Type B pancreatic cell (in vitro differentiated cells): ENCODE measurements at regions not wholly inside any gene's neighbourhood (a gene's known extent, or its start where the extent isn't known, plus 50 kb on each side); places are given as distances from the start of the nearest gene placed in this dataset.

Experiments
- DNase-seq: peaks from one replicate; pipeline ENCODE4 v3.0.0; 2021; ENCODE audit warnings: mixed read lengths; ENCODE audit not compliant: unreplicated experiment; ENCODE audit errors: extremely low spot score
- H3K27ac Mint-ChIP-seq: 2 replicates; pipeline ENCODE4 v1.8.0; 2021; ENCODE audit warnings: mild to moderate bottlenecking, mixed read lengths
- H3K27me3 Mint-ChIP-seq: 2 replicates; pipeline ENCODE4 v1.8.0; 2021; ENCODE audit warnings: mixed read lengths
- H3K36me3 Mint-ChIP-seq: 2 replicates; pipeline ENCODE4 v1.8.0; 2021; ENCODE audit warnings: mixed read lengths
- H3K4me1 Mint-ChIP-seq: one replicate; pipeline ENCODE4 v1.8.0; 2021; ENCODE audit warnings: mixed read lengths; ENCODE audit not compliant: unreplicated experiment
- H3K4me3 Mint-ChIP-seq: 2 replicates; pipeline ENCODE4 v1.8.0; 2021; ENCODE audit warnings: mild to moderate bottlenecking, mixed read lengths
- H3K9me3 Mint-ChIP-seq: 2 replicates; pipeline ENCODE4 v1.8.0; 2021; ENCODE audit warnings: mixed read lengths
- TF ChIP-seq, protein P1 (sequence below): fragments of 200-600 bp; sonication (generic); conservative IDR thresholded peaks from 2 replicates; pipeline ENCODE4 v1.5.0; 2021; ENCODE audit warnings: antibody characterized with exemption, mild to moderate bottlenecking

DNA sequence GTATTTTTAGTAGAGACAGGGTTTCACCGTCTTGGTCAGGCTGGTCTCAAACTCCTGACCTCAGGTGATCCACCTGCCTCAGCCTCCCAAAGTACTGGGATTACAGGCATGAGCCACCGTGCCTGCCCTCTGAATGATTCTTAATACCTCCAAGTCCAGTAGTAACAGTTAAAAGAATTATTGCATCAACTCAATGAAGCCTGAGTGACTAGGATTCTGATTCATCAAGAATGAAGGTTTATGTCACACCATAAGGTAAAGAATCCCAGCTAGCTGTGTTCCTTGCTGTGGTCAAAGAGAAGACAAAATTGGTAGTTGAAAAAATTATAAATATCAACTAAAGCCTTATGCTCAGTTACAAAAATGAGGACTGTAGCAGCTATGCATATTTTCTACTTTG is 81.2 kb upstream of the ABCC4 start:
- TF ChIP-seq, protein P1, sequence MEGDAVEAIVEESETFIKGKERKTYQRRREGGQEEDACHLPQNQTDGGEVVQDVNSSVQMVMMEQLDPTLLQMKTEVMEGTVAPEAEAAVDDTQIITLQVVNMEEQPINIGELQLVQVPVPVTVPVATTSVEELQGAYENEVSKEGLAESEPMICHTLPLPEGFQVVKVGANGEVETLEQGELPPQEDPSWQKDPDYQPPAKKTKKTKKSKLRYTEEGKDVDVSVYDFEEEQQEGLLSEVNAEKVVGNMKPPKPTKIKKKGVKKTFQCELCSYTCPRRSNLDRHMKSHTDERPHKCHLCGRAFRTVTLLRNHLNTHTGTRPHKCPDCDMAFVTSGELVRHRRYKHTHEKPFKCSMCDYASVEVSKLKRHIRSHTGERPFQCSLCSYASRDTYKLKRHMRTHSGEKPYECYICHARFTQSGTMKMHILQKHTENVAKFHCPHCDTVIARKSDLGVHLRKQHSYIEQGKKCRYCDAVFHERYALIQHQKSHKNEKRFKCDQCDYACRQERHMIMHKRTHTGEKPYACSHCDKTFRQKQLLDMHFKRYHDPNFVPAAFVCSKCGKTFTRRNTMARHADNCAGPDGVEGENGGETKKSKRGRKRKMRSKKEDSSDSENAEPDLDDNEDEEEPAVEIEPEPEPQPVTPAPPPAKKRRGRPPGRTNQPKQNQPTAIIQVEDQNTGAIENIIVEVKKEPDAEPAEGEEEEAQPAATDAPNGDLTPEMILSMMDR: no peak
- Mint-ChIP-seq H3K4me3 (no peak overlapping the region), H3K9me3 (no peaks in the 10 kb centered on the region), H3K36me3 (no peaks in the 10 kb centered on the region), H3K4me1 (peaks cover 6% of the 10 kb centered on the region), H3K27me3 (no peaks in the 10 kb centered on the region), H3K27ac (no peak overlapping the region)
- no peak for DNase-seq

DNA sequence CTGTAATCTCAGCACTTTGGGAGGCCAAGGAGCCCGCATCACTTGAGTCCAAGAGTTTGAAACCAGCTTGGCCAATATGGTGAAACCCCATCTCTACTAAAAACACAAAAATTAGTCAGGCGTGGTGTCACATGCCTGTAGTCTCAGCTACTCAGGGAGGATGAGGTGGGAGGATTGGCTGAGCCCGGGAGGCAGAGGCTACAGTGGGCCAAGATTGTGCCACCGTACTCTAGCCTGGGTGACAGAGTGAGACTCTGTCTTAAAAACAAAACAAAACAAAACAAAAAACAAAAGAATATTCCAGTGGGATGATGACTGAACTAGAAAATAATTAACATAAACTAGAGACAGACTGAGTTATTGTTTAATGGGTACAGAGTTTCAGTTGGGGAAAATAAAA is 81.7 kb upstream of the ABCC4 start:
- H3K4me1 Mint-ChIP-seq: peaks cover 6% of the 10 kb centered on the region
- H3K27me3 Mint-ChIP-seq: no peaks in the 10 kb centered on the region
- no peaks in the 10 kb centered on the region for H3K36me3 Mint-ChIP-seq
- H3K9me3 Mint-ChIP-seq: no peaks in the 10 kb centered on the region
- TF ChIP-seq, protein P1: no peak
- DNase-seq: no peak
- H3K4me3 Mint-ChIP-seq: no peak overlapping the region
- no peak overlapping the region for H3K27ac Mint-ChIP-seq

DNA sequence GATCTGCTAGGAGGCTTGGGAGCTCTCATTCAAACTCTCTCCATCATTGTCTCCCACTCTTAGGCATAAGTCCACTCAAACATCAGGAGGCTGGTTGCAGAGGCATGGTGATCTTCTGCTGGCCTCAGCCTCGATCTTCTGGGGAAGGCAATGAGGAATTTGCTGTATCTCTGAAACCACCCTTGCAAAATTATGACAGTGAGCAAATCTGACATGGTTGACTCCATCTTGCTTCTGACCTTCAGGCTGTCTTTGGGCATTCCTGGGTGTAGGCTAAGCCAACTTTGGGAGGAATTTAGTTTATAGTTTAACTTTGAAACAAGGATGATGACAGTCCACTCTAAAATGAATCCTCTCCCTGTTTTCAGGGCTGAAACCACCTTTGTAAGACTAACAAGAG is 84.1 kb upstream of the ABCC4 start:
- Mint-ChIP-seq H3K27ac (no peak overlapping the region), H3K4me1 (peaks cover 5% of the 10 kb centered on the region)

DNA sequence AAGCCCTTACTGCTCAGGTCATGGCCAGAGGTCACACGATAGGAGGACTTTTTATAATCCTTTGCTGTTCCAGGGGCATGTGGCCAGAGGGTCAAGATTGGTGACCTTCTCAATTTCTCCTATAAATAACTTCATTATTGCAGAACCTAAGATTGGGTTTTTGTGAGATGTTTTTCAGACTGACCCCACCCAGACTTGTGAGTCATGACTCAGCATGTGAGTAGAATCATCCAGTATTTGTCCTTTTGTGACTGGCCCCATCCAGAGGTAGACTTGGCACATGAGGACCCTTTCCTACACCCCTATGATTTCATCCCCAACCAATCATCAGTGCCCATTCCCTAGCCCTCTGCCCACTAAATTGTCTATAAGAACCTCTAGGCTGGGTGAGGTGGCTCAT is 84.5 kb upstream of the ABCC4 start:
- H3K27ac Mint-ChIP-seq: no peak overlapping the region
- no peak for DNase-seq
- H3K9me3 Mint-ChIP-seq: no peaks in the 10 kb centered on the region

More for the DNA sequence above, 84.1 kb upstream of the ABCC4 start:
- TF ChIP-seq, protein P1: no peak
- H3K9me3 Mint-ChIP-seq: no peaks in the 10 kb centered on the region
- H3K27me3 Mint-ChIP-seq: peaks cover 10% of the 10 kb centered on the region
- DNase-seq: no peak
- no peaks in the 10 kb centered on the region for H3K36me3 Mint-ChIP-seq
- no peak overlapping the region for H3K4me3 Mint-ChIP-seq

DNA sequence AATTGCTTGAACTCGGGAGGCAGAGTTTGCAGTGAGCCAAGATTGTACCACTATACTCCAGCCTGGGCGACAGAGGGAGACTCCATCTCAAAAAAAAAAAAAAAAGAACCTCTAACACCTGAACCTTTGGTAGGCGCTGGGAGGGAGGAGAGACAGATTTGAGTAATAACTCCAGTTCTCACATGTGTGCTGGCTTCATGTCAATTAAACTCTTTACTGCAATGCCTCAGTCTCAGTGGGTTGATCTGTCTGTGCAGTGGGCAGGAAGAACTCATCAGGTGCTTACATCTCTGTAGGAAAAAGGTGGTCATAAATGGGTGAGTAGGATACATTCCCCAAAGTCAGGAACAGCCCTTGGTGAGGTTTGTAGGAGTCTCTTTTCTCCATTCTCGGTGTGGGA is 85.1 kb upstream of the ABCC4 start:
- Mint-ChIP-seq H3K9me3 (no peaks in the 10 kb centered on the region), H3K27me3 (peaks cover 12% of the 10 kb centered on the region), H3K4me1 (no peaks in the 10 kb centered on the region), H3K36me3 (no peaks in the 10 kb centered on the region), H3K4me3 (no peak overlapping the region), H3K27ac (no peak overlapping the region)
- DNase-seq: no peak
- TF ChIP-seq, protein P1: no peak

More for the DNA sequence above, 84.5 kb upstream of the ABCC4 start:
- no peak overlapping the region for H3K4me3 Mint-ChIP-seq
- TF ChIP-seq, protein P1: no peak
- H3K27me3 Mint-ChIP-seq: peaks cover 12% of the 10 kb centered on the region
- H3K4me1 Mint-ChIP-seq: peaks cover under 1% of the 10 kb centered on the region
- no peaks in the 10 kb centered on the region for H3K36me3 Mint-ChIP-seq

DNA sequence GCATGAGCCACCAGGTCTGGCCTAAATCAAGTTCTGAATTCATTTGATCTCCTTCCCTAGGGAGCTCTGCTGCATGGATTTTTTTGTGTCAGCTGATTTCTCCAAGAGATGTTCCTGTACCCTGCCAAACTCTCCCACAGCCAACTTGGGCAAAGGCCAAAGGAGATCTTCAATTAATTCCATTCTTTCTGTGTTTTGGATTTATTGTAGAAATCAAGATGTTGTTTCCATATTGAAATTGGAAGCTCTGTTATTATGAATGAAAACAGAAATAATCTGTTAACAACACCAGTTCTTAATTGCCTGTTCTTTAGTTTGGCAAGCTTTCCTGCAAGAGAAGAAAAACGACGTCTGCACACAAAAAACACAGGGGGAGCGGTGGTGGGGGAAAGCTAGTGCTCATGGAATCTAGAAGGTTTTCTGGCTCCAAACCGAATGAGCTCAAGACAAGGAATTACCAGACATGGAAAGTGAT is 86.5 kb upstream of the ABCC4 start:
- H3K9me3 Mint-ChIP-seq: no peaks in the 10 kb centered on the region
- no peak overlapping the region for H3K4me3 Mint-ChIP-seq
- H3K36me3 Mint-ChIP-seq: no peaks in the 10 kb centered on the region
- TF ChIP-seq, protein P1: no peak
- no peak for DNase-seq
- H3K4me1 Mint-ChIP-seq: no peaks in the 10 kb centered on the region
- peaks cover 12% of the 10 kb centered on the region for H3K27me3 Mint-ChIP-seq
- no peak overlapping the region for H3K27ac Mint-ChIP-seq
